Spleen (tissue), 7 donors: ENCODE measurements at regions not wholly inside any gene's neighbourhood (a gene's known extent, or its start where the extent isn't known, plus 50 kb on each side); places are given as distances from the start of the nearest gene placed in this dataset.

Source experiments
- CTCF ChIP-seq, 11 experiments: fragments of 200-600 bp in 7 of 11; fragments of 450-650 bp in 4 of 11; sonication (generic) in 4 of 11; IDR thresholded peaks in 8 of 11; conservative IDR thresholded peaks in 3 of 11; 1 replicate in 7 of 11; 2 replicates in 4 of 11; pipeline versions ENCODE4 v1.4.0 to v1.8.0; 2016 to 2021; ENCODE audit warnings: antibody characterized with exemption in 11 of 11, inconsistent platforms in 4 of 11, mild to moderate bottlenecking in 1 of 11
- POLR2A ChIP-seq, 3 donors: fragments of 450-650 bp; IDR thresholded peaks; one replicate each; pipeline ENCODE4 v1.5.1; 2017; ENCODE audit warnings: antibody characterized with exemption in 3 of 3, mild to moderate bottlenecking in 1 of 3
- POLR2AphosphoS5 ChIP-seq, 3 donors: sonication (generic); formaldehyde crosslinking; IDR thresholded peaks; one replicate each; pipeline ENCODE4 v1.5.1; 2017; ENCODE audit warnings: antibody characterized with exemption in 3 of 3
- donor health status: DM: no; HTN: no; CAD: no; lungs with moderate emphysema.
- donor health status: DM: no; HTN: no; CAD: no.
- donor health status: DM: no; HTN: no; CAD: no.

- TF ChIP-seq CTCF (IDR thresholded peaks at IDR 0.05 in 8 of 11, conservative IDR thresholded peaks at IDR 0.05 in 3 of 11) = no peak
- TF ChIP-seq POLR2A (IDR thresholded peaks at IDR 0.05) = no peak
- no peak for TF ChIP-seq POLR2AphosphoS5 (IDR thresholded peaks at IDR 0.05)
These were observed 301.8 kb upstream of the CHRM3 start for GRCh38 chr1:239084459-239085080.
